Activated T-helper 2 cell treated with anti-CD3 and anti-CD28 coated beads, Interferon-gamma antibody, Interleukin-2, Interleukin-4, amounts not matched to agents 10 μg/mL and 5 μg/mL and 100 μg/mL, durations not matched to agents 14 hours and 24 hours and 36 hours (primary cell): ENCODE measurements at regions not wholly inside any gene's neighbourhood (a gene's known extent, or its start where the extent isn't known, plus 50 kb on each side); places are given as distances from the start of the nearest gene placed in this dataset.
"Not testable (repeated sequence)": the region's sequence is repeated elsewhere in the genome, so short reads cannot be mapped to it uniquely, and the experiment has no call there.

Source experiments
- DNase-seq: peaks from one replicate; pipeline ENCODE4 v3.0.0; 2021; ENCODE audit warnings: low spot score
- H3K27ac Mint-ChIP-seq: one replicate; pipeline ENCODE4 v1.8.0; 2021; ENCODE audit warnings: mixed read lengths
- H3K27me3 Mint-ChIP-seq: one replicate; pipeline ENCODE4 v1.8.0; 2021; ENCODE audit warnings: low read depth, mixed read lengths
- H3K36me3 Mint-ChIP-seq: one replicate; pipeline ENCODE4 v1.8.0; 2021; ENCODE audit warnings: low read depth, mixed read lengths
- H3K4me1 Mint-ChIP-seq: one replicate; pipeline ENCODE4 v1.8.0; 2021; ENCODE audit warnings: low read depth, mixed read lengths
- H3K4me3 Mint-ChIP-seq: one replicate; pipeline ENCODE4 v1.8.0; 2021; ENCODE audit warnings: low read depth, mild to moderate bottlenecking, moderate library complexity, mixed read lengths
- H3K9me3 Mint-ChIP-seq: one replicate; pipeline ENCODE4 v1.8.0; 2021; ENCODE audit warnings: mixed read lengths
- intact Hi-C: fragments of 100-400 bp; cut with micrococcal nuclease; formaldehyde crosslinking; loops from one replicate; pipeline ENCODE4 v1.15.1; 2023

DNA sequence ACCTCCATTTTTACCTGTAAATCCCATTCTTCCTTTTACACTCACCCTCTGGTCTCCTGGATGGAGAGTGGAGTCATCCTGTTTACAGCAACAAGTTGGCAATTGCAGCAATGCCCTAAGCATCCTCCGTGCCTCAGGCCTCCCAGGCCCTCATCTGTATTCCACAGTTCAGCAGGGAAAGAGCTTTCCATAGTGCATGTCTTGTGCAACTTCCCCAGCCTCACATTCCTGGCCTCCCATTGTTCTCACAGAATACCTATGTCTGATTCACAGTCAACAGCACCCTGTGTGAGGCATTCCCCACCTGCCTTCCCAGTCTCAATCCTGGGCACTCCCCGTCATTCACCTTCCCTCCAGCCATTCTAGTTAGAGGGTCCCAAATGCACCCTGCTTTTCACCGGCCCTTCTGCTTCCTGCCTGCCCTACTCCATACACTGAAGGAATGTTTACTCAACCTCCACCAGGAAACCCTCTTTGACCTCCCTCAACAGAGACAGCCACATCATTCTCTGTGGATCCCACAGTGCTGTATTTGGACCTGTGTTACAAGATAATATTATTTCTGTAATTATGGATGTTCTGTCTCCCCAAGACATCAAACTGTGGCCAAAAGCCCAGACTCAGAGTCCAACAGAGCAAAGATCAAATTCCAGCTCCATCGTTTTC lies 405.7 kb downstream of the BUD13 start:
- Mint-ChIP-seq H3K36me3 (no peaks in the 10 kb centered on the region), H3K4me1 (no peaks in the 10 kb centered on the region), H3K9me3 (no peaks in the 10 kb centered on the region), H3K27ac (no peak overlapping the region), H3K27me3 (no peaks in the 10 kb centered on the region), H3K4me3 (no peak overlapping the region)
- intact Hi-C loops, result no loop called here
- no peak for DNase-seq

DNA sequence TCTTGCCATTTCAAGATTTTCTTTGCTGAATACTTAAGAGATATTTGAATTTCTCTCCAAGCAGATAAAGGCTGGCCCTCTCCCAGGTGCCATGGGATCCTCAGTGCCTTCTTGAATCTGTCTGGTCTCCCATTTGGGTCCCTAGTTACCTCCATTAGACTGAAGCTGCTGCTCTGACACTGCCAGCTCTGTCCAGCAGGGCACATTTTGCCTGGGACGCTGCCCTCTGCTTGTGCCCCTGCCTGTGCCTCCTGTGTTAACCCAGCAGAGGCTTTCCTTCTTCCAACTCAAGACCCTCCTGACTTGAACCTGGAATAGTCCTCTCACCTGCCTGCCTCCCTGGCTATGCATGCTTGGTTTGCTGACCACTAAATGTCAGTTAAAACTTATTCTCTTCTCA lies 406.3 kb downstream of the BUD13 start:
- intact Hi-C loops, result no loop called here
- no peak overlapping the region for H3K27ac Mint-ChIP-seq
- H3K9me3 Mint-ChIP-seq, result no peaks in the 10 kb centered on the region
- no peak for DNase-seq
- H3K4me3 Mint-ChIP-seq, result no peak overlapping the region
- H3K36me3 Mint-ChIP-seq, result no peaks in the 10 kb centered on the region
- H3K27me3 Mint-ChIP-seq, result no peaks in the 10 kb centered on the region
- no peaks in the 10 kb centered on the region for H3K4me1 Mint-ChIP-seq

DNA sequence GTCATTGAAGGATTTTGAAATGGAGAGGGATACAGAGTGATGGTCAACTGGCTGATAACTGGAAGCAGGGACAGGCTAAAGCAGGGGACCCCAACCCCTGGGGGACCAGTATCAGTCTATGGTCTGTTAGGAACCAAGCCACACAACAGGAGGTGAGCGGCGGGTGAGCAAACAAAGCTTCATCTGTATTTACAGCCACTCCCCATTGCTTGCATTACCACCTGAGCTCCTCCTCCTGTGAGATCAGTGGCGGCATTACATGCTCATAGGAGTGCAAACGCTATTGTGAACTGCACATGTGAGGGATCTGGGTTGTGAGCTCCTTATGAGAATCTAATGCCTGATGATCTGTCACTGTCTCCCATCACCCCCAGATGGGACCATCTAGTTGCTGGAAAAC lies 407.9 kb downstream of the BUD13 start:
- H3K4me3 Mint-ChIP-seq, intact Hi-C loops, H3K4me1 Mint-ChIP-seq, H3K36me3 Mint-ChIP-seq, H3K27ac Mint-ChIP-seq, H3K9me3 Mint-ChIP-seq, DNase-seq, H3K27me3 Mint-ChIP-seq: not testable (repeated sequence)

DNA sequence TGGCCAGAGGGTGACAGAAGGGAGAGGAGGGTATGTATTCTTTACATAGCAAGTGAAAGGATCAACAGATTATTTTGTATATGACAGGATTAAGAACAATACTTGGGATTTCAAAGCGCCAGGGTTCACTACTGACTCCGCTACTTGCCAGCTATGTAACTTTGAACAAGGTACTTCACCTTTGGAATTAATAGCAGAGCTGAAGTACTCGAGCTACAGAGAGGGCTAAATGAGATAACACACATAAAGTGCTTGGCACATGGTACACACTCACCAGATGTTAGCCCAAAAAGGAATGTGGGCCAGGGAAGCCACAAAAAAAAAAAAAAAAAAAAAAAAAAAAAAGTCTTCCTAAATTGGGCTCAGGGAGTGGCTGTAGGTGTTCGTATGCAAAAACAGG lies 408.4 kb downstream of the BUD13 start:
- Mint-ChIP-seq H3K4me3 (no peak overlapping the region), H3K36me3 (no peaks in the 10 kb centered on the region), H3K27me3 (no peaks in the 10 kb centered on the region), H3K27ac (no peak overlapping the region), H3K9me3 (no peaks in the 10 kb centered on the region), H3K4me1 (no peaks in the 10 kb centered on the region)
- DNase-seq, result no peak
- intact Hi-C loops, result no loop called here

DNA sequence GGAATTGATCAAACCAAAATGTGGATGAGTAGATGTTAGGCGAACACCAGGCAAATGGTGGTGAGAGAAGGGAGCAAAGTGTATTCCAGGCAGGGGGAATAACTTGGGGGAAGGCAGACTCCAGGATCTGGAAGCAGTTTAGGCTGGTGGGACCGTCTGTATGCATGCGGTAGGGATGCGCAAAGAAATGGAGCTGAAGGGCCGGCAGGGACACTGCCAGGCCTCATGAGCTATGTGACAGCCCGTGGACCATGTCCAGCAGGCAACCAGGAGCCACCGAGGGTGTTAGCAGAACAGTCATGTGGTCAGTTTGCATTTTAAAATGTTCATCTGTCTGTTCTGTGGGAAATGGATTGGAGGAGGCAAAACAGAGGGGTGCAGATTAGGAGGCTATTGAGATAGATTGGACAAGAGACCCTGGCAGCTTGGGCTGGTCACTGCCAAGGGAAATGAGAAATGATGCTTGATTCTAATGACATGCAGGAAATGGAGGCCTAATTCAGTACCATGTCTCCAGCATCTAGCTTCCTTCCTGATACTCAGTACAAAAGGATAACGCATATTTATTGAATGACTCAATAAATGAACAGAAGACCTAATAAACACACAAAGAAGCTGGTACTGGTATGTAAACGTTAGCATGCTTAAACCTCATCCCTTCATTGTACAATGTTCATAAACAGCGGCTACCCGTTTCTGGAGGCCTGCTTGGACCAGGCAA lies 412.4 kb downstream of the BUD13 start:
- H3K9me3 Mint-ChIP-seq, result no peaks in the 10 kb centered on the region
- H3K4me3 Mint-ChIP-seq, result no peak overlapping the region
- H3K36me3 Mint-ChIP-seq, result no peaks in the 10 kb centered on the region
- H3K4me1 Mint-ChIP-seq, result no peaks in the 10 kb centered on the region
- no peaks in the 10 kb centered on the region for H3K27me3 Mint-ChIP-seq
- intact Hi-C loops, result no loop called here
- H3K27ac Mint-ChIP-seq, result no peak overlapping the region
- DNase-seq, result no peak

DNA sequence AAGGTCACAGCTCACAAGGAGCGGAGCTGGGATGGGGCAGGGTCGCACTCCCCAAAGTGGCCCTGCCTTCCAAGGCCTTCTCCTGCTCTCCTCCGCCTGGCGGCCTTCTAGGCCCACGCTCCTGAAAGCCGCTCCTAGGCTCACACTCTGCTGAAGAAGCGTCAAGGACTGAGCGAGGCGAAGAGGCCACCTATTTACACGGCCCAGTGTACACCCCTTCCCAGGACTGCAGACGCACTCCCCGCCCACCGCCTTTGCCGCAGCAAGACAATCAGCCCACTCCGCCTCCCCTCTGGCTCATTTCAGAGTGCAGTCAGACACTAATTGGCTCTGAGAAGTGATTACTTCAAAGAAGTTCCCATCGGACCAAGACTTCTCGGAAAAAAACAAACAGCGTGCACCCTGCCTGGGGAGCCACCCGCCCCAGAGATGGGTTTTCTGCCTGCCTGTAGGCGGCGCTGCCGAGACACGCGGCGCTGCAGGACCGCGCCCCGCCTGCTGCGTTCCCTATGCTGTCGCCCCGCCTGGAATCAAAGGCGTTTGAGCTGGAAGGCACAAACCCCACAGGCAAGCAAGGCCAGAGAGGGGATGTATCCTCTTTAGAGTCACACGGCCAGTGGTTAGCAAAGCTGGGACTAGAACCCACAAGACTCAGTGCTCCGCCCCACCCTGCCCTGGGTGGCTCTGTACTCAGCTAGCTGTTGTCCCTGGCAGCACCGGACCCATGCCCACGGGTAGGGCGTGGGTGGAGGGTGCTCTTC lies 414.8 kb downstream of the BUD13 start:
- H3K27me3 Mint-ChIP-seq, result no peaks in the 10 kb centered on the region
- H3K4me1 Mint-ChIP-seq, result no peaks in the 10 kb centered on the region
- no peaks in the 10 kb centered on the region for H3K36me3 Mint-ChIP-seq
- no peak for DNase-seq
- H3K27ac Mint-ChIP-seq, result no peak overlapping the region
- H3K4me3 Mint-ChIP-seq, result no peak overlapping the region
- no peaks in the 10 kb centered on the region for H3K9me3 Mint-ChIP-seq
- intact Hi-C loops, result no loop called here

DNA sequence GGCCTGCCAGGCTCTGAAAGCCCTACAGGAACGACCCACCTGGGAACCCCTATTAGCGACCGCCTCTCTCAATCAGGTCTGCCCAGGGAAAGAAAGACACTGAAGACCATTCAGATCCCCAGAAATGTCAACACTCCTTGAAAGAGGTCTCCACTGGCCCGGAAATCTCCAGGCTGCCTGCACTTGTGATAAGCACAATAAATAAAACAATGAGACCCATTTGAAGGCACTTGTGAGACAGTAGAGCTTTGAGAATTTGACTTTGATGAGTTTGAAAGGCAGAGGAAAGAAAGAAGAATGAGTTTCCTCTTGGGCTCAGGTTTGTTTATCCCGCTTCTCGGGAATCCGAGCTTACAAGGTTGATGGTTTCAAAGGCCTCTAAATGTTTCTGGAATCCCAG lies 416.3 kb downstream of the BUD13 start:
- Mint-ChIP-seq H3K4me1 (no peaks in the 10 kb centered on the region), H3K4me3 (no peak overlapping the region), H3K27me3 (no peaks in the 10 kb centered on the region), H3K36me3 (no peaks in the 10 kb centered on the region), H3K27ac (no peak overlapping the region), H3K9me3 (no peaks in the 10 kb centered on the region)
- intact Hi-C loops, result no loop called here
- DNase-seq, result no peak

DNA sequence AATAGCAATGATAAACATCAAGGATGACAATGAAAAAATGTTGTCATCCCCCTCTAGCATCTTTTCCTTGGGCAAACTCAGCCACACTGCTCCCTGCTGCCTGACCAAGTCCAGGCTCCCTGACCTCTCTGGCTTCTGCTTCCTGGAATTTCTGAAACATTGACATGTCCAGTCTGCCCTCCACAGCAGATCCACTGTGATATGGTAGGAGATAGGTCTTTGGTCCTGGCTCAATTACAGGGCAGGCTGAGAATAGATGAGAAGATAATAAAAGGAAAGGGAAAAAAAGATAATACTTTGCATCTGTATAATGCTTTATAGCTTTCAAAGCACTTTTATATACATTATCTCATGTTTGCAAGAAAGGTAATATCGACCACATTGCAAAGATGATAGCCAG lies 417.7 kb downstream of the BUD13 start:
- no peak for DNase-seq
- H3K9me3 Mint-ChIP-seq, result no peaks in the 10 kb centered on the region
- H3K27ac Mint-ChIP-seq, result no peak overlapping the region
- H3K27me3 Mint-ChIP-seq, result no peaks in the 10 kb centered on the region
- H3K4me3 Mint-ChIP-seq, result no peak overlapping the region
- no peaks in the 10 kb centered on the region for H3K36me3 Mint-ChIP-seq
- intact Hi-C loops, result no loop called here
- H3K4me1 Mint-ChIP-seq, result no peaks in the 10 kb centered on the region

DNA sequence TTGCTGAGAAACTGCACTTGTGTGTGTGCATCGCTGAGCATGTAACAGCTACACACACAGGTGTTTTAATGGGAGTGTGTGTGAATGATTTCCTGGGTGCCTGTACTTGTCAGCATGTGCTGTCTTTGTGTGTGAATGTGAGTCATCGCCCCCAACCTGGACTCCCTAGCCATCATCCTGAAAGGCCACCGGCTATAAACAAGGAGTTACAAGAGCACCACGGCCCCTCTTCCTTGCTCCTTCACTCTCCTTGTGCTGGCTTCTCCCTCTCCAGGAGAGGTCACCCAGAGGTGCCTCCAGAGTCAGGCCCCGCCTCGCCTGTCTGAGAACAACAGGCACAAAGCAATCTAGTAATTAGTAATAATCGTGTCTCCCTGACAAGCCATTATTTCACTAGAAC lies 419.2 kb downstream of the BUD13 start:
- no peak overlapping the region for H3K4me3 Mint-ChIP-seq
- intact Hi-C loops, result no loop called here
- H3K4me1 Mint-ChIP-seq, result no peaks in the 10 kb centered on the region
- DNase-seq, result no peak
- no peaks in the 10 kb centered on the region for H3K27me3 Mint-ChIP-seq
- no peak overlapping the region for H3K27ac Mint-ChIP-seq
- no peaks in the 10 kb centered on the region for H3K9me3 Mint-ChIP-seq
- no peaks in the 10 kb centered on the region for H3K36me3 Mint-ChIP-seq

DNA sequence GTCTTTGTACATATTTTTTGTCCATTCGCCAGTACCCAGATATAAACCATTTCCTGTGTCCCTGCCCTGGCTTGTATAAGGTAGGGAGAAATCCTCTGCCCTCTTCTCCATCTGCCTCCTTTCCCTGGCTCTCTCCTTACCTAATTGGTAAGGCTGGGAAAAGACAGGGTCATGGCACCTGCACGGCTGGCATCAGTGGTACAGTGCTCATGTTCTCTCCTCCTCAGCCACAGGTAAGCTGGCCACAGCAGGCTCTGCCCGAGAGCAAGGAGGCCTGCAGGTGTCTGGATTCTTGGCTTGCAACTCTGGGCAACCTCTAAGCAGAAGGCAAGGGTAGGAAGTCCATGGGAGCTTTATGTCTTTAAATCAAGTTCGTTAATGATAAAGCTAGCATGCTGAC lies 419.9 kb downstream of the BUD13 start:
- intact Hi-C loops, result no loop called here
- H3K4me3 Mint-ChIP-seq, result no peak overlapping the region
- no peaks in the 10 kb centered on the region for H3K27me3 Mint-ChIP-seq

DNA sequence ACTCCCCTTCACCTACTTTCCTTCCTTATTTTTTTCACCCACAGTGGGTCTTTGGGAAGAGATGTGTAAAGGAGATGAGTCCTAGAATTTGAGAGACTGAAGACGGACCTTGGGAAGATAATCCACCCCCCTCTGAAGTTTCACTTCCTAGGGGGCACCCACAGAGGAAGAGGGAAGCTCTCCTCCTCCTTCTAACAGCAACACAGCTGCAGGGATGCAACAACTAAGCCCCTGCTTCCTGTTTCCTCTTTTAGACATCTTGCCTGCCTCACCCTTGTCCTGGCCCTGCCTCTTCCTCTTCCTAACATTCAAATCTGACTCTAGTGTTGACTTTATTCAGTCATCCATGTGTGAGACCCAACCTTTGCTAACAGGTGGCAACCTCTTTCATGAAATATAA lies 424.6 kb downstream of the BUD13 start:
- Mint-ChIP-seq H3K27me3 (no peaks in the 10 kb centered on the region), H3K4me3 (no peak overlapping the region), H3K4me1 (peaks cover 2% of the 10 kb centered on the region), H3K36me3 (no peaks in the 10 kb centered on the region), H3K9me3 (peaks cover 10% of the 10 kb centered on the region), H3K27ac (no peak overlapping the region)
- intact Hi-C loops, result no loop called here
- DNase-seq, result no peak

More for the DNA sequence above, 419.9 kb downstream of the BUD13 start:
- Mint-ChIP-seq H3K36me3 (no peaks in the 10 kb centered on the region), H3K9me3 (peaks cover 6% of the 10 kb centered on the region), H3K4me1 (peaks cover 2% of the 10 kb centered on the region), H3K27ac (no peak overlapping the region)
- DNase-seq, result no peak

DNA sequence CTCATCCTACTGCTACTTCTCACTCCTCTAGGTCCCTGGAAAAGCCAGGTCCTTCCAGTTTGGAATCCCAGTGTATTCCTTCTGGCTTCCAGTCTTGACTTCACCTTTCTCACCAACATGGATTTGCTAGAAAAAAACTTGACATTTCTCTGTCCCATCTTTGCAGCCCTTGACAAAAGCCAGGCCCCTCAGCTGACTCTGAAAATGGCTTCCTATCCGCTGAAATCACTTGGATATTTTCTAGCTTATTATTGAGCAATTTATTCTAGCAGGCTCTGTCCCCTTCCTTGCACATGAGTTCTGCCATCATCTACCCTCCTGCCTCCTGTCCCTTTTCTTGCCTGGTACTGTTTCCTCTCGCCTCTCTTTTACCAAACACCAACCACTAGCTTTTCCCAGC lies 427.2 kb downstream of the BUD13 start:
- Mint-ChIP-seq H3K27ac (no peak overlapping the region), H3K4me3 (no peak overlapping the region), H3K36me3 (no peaks in the 10 kb centered on the region), H3K27me3 (no peaks in the 10 kb centered on the region), H3K9me3 (peaks cover 10% of the 10 kb centered on the region), H3K4me1 (peaks cover 2% of the 10 kb centered on the region)
- intact Hi-C loops, result no loop called here
- DNase-seq, result no peak

DNA sequence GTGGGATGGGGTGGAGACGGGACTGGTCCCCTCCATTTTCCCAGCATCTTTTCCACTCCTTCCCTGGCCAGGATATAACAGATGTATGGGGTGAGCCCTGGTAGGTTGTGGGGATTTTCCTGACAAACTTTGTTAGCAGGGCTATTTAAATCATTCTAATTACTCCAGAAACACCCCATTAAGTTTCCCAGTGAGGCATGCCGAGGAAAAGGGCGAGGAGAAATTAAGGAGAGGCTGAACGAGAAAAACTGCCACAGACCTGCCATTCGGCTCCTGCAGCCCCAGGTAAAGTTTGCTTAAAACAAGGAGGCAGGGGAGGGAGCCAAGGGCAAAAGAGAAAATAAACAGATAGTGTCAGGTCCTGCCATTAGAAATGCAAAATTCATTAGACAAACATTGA lies 428.2 kb downstream of the BUD13 start:
- no peaks in the 10 kb centered on the region for H3K27me3 Mint-ChIP-seq
- no peak overlapping the region for H3K4me3 Mint-ChIP-seq
- H3K27ac Mint-ChIP-seq, result no peak overlapping the region
- DNase-seq, result no peak
- no peaks in the 10 kb centered on the region for H3K36me3 Mint-ChIP-seq
- peaks cover 10% of the 10 kb centered on the region for H3K9me3 Mint-ChIP-seq
- H3K4me1 Mint-ChIP-seq, result peaks cover 2% of the 10 kb centered on the region
- intact Hi-C loops, result no loop called here
